HG02970 (cell line): ENCODE measurements at regions not wholly inside any gene's neighbourhood (a gene's known extent, or its start where the extent isn't known, plus 50 kb on each side); places are given as distances from the start of the nearest gene placed in this dataset.
"Not testable (repeated sequence)": the region's sequence is repeated elsewhere in the genome, so short reads cannot be mapped to it uniquely, and the experiment has no call there.

Experiments used
- ATAC-seq: cut with Tn5 transposase; IDR thresholded peaks from one replicate; pipeline ENCODE4 v1.9.1; 2021; ENCODE audit warnings: mild to moderate bottlenecking, moderate library complexity, moderate number of reproducible peaks; ENCODE audit not compliant: unreplicated experiment, low FRiP score

DNA sequence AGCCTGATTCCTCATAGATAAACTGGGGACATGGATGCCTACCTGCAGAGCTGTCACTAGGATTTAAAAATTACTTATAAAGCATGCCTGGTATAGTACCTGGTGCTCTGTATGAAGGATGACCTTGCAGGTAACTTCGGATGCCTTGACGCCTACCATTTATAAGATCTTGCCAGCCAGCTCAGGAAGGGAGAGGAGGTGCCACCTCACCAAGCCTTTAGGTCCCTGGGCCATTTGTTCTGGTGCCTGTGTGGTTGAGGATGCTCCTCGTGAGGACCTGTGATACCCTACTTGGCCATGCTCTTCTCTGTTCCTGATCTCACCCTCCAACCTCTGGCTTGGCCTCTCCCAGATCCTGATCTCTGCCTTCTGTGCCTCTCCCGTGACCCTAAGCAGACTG lies 85.2 kb downstream of the FDX1 start:
- ATAC-seq, result no peak

DNA sequence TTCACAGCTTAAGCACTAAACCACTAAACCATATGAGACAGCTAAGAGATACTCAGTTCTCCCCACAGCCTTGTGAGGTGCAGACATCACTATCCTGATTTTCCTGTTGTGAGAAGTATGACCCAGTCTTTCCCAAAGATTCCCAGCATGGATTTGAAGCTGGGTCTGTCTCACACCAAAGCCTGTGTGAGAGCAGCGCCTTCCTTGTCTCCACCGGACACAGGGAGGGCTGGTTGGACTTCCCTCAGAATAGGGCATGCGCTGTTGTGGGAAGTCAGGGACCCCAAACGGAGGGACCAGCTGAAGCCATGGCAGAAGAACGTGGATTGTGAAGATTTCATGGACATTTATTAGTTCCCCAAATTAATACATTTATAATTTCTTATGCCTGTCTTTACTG lies 87.6 kb downstream of the FDX1 start:
- not testable (repeated sequence) for ATAC-seq

- ATAC-seq, result no peak
Measured at GRCh38 chr11:110518809-110519514, 89.2 kb downstream of the FDX1 start.

DNA sequence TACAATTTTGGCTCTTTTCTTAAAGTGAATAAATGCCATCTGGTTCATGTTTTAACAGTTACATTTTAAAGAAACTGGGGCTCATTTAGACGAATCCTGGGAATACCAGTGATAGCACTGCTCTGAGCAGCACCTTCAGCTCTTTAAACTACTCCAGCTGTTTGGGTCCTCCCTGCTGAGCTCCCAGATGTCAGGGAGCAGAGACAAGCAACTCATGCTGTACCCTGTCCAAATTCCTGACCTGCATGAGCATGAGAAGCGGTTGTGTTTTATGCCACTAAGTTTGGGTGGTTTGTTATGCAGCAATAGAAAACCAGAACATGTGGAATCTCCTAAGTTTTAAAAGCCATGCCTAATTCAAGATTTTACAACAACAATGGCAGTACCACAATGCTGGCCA lies 90.0 kb downstream of the FDX1 start:
- ATAC-seq, result no peak

GRCh38 chr11:110522471-110522870 lies 92.7 kb downstream of the FDX1 start:
- ATAC-seq, result no peak

GRCh38 chr11:110524238-110524637 lies 94.5 kb downstream of the FDX1 start:
- no peak for ATAC-seq

- ATAC-seq, result peak; percentile 68
Measured at GRCh38 chr11:110525883-110526282, 96.1 kb downstream of the FDX1 start.

DNA sequence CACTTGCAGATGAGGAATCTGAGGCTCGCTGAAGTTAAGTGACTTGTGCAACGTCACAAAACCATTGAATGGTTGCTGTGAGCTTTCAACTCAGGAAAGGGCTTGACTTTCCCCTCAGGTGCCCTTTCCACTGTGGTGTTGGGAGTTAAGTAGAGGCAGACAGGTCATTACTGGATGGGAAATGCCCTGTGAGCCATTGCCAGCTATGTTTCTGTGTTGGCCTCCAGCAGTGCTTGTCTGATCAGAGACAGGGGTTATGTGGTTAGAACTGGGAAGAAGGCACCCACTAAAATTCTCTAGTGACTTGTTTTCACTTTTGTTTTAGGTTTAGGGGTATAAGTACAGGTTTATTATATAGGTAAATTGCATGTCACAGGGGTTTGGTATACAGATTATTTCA lies 96.6 kb downstream of the FDX1 start:
- peak; percentile 32 for ATAC-seq
